ENCODE measurements at regions not wholly inside any gene's neighbourhood (a gene's known extent, or its start where the extent isn't known, plus 50 kb on each side); places are given as distances from the start of the nearest gene placed in this dataset.
A peak's percentile ranks its signal among the peaks of the same experiment; 100 is the strongest.
"Not testable (repeated sequence)": the region's sequence is repeated elsewhere in the genome, so short reads cannot be mapped to it uniquely, and the experiment has no call there.

DNA sequence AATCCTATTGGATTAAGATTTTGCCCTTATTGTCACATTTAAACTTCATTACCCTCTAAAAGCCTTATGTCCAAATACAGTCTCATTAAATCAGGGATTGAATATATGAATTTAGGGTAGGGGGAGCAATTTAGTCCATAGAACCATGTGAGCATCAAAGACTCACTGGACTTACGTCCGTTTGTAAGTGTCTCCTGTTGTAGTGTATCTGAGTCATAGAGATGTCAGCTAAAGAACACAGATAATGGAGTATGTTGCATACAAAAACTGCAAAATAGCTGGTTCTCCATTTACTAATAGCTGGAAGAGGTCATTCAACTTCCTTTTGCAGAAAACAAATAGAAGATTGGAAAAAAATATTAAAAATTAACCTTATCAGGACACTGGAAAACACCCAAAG, 599.1 kb upstream of the SOX9 start:
- no peak for DNase-seq

DNA sequence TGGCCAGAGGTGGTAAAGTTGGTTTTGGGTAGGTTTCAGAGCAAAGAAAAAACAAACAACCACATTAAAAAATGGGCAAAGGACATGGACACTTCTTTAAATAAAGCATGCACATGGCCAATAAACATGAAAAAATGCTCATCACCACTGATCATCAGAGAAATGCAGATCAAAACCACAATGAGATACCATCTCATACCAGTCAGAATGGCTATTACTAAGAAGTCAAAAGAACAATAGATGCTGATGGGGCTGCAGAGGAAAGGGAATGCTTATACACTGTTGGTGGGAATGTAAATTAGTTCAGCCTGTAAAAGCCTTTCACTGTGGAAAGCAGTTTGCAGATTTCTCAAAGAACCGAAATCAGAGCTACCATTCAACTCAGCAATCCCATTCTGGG, 598.4 kb upstream of the SOX9 start:
- no peak for DNase-seq

DNA sequence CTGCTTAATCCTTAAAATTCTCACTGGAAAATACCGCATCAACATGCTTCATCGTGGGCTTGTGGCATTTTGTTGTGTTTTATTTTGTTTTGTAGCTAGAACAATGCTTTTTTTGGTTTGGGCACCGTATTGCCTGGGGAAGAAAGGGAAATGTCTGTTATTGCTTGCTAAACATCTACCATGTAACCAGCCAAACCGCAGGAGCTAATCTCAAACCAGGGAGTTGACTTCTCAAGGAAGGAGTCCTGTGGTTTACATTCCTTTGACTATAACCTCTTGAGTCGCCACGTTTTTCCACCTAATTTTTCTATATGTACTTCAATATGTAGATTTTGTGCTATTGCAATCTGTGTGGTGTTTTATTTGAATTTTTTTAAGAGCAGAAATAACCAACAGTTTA, 593.5 kb upstream of the SOX9 start:
- DNase-seq = no peak

DNA sequence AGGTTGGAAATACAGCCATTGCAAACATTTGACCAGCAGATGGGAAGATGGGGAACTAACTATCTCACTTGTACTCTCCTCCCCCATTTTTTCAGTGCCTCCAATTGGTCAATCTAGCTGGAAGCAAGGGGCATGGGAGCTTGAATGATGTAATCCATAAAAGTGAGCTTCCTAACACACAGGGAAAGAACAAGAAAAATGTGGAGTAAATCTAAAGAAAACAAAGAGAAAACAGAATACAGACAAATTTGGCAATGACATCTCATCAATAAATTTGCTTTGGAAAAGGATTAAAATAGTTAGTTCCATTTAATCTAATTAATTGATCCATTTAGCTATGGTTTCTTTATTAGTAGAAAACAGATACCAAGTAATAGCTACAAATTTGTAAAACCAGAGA, 592.6 kb upstream of the SOX9 start:
- DNase-seq = no peak

DNA sequence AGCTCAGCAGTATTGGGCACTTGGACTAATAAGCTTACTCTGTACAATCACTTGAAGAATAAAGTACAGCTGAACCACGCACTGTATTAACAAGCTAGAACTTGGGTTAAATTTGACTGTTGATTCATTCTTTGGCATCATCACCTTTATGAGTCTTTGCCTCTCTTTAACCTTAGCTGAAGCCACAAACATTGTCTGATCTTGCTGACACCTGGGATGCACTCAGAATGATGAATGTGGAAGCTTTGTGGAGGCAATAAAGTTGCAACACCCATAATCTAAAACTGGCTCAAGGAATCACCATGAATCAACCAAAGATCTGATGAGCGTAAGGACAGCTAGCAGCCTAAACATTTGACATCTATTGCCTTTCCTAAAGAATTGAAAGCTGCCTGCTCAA, 590.6 kb upstream of the SOX9 start:
- DNase-seq = no peak

DNA sequence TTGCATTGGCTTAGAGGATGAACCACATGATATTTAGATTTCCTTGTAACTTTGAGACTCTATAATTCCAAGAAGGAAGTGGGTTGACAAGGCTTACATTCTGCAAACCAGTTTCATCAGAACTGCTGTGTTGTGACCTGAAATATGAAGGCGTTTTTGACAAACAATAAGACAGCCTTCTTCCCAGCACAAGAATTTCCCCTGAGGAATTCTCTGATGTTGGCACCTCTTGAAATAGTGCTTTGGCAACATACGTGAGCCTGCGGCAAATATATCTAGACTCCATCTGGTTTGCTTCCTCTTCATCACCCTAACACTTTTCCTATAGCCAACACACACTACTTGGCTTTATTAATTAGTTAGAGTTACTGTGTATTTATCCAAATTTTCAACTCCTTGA, 585.5 kb upstream of the SOX9 start:
- no peak for DNase-seq

DNA sequence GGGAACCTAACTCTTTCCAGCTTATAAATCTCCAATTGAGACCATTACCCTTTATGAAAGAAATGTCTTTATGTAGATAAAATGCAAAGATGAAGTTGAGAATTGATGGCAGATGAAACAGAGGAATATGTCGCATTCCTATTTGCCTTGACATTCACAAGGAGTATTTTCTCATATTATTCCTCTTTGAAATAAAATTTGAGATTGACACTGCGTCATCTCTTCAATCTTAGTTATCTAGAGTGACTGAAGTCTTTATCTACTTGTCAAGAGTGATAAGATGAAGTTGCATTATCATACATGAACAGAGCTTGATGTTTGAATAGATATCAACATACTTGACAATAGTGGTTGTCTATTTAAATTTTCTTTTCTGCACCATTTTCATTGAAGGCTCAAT, 574.4 kb upstream of the SOX9 start:
- no peak for DNase-seq

DNA sequence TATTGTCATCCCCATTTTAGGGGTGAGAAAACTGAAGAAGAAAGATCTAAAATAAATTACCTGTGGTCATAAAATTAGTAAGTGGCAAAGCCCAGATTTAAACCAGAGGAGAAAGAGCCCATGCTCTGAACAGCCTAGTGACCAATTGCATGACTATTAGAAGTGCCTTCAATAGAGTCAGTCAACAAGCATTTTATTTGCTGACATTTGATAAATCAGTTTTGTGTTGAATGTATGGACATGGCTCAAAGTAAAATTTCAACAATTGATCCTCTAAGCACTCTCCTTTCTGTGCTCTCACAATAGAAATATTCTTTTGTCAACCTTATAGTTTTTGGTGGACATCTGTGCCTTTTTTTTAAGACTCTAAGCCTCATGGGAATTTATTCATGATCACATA, 572.9 kb upstream of the SOX9 start:
- DNase-seq = no peak

DNA sequence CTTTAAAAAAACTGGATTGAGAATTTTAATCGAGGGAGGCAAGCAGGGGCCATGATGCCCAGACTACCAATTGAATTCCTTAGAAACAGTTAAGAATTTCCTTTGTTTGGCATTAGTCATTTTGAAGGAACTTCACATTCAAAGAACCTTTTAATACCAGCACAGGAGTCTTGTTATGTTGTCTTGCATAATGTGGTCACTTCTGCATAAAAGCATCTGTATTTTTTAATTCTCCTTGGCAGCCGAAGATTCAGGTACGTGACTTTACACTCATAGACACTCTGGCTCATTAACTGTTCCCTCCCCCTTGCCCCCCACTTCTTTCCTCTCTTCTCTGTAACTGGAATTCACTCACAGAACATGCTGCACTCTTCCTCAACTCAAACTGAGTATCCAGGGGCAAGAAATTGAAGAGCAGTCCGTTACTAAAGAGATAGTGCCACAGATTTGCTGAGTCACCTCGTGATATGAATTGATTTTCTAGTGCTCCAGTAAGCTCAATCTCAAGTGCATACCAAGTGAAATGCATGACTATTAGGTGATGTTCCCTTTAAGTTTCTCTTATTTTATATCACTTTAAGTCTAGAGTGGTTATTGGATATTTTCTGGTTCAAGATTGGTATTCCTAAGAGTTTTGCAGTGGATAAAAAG, 572.2 kb upstream of the SOX9 start:
- no peak for DNase-seq

DNA sequence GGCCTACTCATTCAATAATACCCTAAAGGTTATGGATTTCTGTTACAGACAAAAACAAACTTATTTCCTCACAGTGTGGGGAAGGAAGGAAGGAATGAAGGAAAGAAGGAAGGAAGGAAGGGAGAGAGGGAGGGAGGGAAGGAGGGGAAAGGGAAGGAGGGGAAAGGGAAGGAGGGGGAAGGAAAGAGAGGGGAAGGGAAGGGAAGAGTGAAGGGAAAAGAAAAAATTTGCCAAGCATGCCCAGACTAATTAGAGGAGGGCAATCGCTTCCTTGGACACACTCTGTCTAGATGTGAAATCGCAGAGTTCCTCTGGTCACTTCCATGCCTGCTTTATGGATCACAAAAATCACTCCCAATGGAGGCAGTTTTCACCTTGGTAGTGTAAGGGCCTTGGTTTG, 570.1 kb upstream of the SOX9 start:
- no peak for DNase-seq

DNA sequence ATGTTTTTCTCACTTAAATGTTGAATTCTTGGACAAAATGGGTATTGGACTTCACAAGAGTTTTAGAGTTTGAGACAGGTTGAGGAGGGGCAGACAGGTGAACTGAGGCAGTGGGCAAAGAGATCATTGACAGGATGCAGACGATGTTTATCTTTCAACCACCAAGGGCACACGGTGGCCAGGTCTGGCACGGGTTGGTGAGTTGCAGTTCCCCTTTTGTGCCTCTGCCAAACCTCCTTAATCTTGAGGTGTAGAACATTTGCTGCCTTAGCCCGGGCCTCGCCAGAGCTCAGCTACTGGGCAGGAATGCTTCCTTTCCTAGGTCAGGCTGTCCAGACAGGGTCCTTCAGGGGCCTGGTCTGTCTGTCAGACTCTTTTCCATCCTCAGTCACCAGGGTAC, 567.4 kb upstream of the SOX9 start:
- DNase-seq = no peak

DNA sequence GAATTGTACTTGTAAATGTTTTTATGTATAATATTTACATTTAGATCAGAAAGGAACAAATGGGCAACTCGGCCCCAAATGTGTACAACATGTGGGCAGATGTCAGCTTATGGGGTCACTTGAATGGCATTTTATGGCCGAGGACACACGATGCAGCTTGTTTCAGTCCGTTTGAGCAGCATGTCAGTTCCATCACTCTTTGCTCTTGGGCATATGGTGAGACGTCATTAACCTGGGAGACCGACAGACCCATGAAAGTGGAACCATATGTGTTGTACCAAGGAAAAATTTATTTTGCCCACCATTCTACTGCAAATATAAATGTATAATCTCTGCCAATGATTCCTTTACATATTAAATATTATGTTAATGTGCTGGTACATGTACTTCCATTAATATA, 561.9 kb upstream of the SOX9 start:
- peak; percentile 24 for DNase-seq

DNA sequence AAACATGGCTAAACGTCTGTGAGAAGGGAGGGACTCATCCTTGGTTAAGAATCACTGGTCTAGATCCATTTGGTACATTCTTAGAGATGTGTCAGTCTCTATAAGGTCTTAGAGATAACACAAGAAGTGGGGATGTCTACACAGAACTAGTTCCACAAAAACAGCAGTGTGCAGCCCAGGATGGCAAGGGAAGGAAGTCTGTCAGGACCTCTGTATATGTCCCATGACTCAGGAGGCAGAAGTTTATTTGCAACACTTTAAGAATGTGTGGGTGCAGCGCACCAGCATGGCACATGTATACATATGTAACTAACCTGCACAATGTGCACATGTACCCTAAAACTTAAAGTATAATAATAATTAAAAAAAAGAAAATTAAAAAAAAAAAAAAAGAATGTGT, 548.5 kb upstream of the SOX9 start:
- DNase-seq = no peak

DNA sequence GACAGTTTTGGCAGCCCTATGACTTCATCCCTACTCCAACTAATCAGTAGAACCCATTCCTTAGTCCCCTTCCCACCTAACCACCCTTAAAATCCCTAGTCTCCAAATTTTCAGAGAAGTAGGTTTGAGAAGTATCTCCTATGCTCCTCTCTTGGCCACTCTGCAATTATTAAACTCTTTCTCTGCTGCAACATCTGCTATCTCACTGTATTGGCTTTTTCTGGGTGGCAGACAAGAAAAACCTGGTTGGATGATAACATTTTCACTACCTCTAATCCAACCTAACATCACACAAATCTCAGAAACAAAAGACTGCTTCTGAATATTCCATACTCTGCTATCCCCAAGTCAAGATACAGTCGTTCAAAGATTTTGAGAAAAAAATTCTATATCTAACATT, 542.4 kb upstream of the SOX9 start:
- no peak for DNase-seq

DNA sequence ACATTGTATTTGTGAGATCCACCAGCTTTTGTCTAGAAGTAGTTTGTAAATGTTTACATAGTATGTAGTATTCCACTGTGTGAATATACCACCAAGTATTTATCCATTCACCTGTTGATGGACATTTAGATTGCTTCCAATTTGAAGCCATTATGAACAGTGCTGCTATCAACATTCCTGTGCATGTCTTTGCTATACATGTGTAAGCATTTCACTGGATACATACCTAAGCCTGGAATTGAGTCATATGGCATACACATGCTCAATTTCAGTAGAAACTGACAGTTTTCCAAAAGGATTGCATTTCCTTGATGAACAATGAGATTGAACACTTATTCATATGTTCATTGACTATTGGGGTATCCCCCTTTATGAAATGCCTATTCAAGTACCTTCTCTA, 540.6 kb upstream of the SOX9 start:
- no peak for DNase-seq

DNA sequence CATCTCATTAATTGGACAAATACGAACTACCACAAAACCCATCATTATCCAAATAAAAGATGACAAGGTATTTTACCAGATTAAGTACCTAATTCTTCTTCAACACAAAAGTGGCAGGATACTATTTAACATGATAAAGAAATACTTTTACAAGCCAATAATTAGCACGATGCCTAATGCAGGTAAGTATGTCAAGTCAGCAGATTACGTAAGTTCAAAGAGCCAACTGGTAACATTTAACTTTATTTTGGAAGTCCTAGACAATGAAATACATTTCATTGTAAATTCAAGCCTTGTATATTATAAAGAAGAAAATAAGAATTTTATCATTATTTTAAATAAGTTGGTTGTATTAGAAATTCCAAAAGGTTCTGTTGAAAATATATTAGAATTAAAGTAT, 535.3 kb upstream of the SOX9 start:
- no peak for DNase-seq

DNA sequence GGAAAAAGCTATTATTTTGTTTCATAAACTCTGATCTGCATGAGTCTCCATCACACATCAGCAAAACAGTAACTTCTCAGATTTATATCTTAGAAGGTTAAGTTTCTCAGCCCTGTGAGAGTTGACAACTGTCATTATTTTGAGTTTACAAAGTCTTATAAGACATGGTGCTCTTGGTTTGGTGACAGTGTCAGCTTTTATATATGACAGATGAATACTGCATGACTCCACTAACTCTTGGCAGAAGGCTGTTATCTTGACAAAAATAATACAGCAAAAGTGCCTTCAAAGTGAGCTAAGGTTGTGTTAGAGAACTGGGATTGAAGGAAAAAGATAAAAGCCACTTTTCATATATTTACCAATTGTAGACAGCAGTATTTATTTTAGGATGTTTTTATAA, 528.4 kb upstream of the SOX9 start:
- no peak for DNase-seq

DNA sequence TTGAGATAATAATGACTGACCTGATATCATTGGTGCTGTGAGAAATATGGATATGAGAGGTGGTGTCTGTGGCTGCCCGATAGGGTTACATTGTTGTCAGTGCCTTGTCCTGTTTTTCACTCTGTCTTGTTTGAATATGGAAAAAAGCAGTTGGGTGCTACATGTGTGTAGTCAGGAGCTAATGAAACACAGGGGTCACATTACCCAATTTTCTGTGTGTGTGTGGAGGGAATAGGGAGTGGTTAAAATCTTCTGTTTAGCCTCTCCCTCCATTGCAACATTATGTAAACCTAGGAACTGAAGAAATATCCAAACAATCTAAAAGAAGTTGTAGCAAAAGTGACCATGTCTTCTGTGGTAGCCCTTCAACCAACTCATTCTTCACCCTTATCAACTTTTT, 527.7 kb upstream of the SOX9 start:
- no peak for DNase-seq

DNA sequence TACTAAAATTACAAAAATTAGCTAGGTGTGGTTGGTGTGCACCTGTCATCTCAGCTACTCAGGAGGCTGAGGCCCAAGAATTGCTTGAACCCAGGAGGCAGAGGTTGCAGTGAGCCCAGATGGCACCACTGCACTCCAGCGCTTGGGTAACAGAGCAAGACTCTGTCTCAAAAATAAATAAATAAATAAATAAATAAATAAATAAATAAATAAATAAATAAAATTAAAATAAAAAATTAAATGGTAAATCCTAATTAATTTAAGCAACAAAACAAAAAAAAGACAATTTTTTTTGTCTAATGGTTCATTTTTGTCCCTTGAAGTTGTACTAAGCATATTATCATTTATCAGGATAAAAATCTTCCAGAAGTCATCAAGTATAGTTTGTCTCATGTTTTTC, 521.2 kb upstream of the SOX9 start:
- not testable (repeated sequence) for DNase-seq

DNA sequence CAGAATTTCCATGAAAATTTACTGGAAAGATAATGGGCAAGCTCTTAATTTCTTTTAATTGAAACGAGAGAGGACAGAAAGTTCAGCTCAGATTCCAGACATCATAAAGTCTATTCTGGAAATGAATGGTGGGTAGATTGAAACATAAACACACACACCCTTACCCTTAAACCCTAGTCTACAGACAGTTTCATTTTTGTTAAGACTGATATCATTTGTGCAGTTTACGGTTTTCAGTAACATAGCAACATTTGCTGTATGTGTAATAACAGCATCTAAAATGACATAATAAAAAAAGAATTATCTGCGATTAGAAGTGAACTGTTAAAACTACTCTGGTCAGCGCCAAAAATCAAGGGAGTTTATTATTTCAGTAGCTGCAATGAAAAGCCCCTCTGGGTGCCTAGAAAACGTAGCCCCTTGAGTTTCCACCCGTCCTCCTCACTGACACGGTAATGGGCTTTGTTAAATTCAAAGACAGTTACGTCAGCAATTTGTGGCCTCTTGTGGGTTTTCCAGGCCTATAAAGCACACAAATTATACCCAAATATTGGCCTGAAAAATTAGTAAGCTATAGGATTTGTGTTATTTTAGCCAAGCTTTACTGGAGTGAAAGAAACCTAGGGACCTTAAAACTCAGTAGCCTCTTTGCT, 520.6 kb upstream of the SOX9 start:
- DNase-seq = no peak

DNA sequence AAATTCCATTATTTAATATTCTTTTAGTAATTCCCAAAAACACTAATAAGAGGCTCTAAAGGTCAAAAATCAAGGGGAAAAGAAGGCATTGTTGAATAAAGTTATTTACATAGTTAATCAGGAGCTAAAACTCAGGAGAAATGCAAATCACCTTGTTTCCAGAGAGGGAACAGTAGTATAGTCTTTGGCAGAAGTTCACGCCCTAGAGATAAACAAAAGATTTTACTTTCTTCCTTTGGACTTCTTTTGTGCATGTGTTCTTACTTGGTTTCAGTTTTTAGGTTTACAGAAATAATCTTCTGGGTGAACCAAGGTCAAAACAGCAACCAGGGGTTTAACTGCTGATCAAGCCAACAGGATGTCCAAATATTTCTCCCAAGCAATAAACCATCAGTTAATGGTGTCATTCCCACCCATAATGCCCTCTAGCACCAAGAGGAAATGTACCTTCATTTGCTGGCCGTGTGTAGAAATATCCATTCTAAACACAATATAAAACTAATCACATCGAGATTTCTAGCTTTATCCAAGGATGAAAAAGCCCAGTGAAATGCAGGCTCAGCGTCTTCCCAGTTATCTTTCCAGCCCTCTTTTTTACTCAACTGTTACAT, 518.8 kb upstream of the SOX9 start:
- DNase-seq = no peak

DNA sequence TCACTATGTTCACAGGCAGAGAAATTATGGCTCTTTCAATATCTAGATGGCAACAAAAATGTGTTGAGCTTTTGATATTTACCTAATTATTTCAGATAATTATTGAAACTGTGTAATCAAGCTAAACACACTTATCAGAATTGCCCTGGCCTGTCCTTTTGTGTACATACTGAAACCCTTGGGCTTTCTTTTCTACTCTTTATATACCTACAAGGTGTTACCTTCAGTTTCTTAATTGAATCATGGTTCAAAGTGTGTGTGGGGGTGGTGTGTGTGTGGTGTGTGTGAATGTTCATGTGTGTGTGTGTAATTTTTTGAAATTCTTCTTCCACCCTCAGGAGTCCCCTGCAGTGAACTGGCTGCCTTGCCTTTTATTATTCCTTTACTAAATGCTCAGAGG, 506.8 kb upstream of the SOX9 start:
- DNase-seq = no peak

DNA sequence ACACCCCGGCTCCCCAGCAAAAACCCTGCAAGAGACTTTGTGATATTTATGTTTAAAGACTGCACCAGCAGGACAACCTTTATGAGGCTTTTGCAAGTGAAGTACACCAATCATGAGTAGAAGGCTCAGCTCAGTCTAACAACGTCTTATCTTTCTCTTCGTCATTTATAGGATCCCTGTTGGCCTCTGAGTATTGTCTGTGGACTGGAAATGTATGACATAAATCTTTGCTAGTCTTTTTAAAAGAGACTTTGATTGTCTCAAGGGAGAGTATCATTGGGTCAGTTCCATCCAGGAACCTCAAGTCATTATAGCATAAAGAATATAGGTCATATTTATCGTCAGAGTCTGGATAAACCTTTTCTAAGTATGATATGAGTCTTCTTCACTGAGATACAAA, 505.0 kb upstream of the SOX9 start:
- no peak for DNase-seq

DNA sequence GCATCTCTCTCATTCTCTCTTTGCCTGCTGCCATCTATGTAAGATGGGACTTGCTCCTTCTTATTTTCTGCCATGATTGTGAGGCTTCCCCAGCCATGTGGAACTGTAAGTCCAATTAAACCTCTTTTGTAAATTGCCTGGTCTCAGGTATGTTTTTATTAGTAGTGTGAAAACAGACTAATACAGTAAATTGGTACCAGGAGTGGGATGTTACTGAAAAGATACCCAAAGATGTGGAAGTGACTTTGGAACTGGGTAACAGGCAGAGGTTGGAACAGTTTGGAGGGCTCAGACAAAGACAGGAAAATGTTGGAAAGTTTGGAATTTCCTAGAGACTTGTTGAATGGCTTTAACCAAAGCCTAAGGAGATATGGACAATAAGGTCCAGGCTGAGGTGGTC, 503.1 kb upstream of the SOX9 start:
- not testable (repeated sequence) for DNase-seq

DNA sequence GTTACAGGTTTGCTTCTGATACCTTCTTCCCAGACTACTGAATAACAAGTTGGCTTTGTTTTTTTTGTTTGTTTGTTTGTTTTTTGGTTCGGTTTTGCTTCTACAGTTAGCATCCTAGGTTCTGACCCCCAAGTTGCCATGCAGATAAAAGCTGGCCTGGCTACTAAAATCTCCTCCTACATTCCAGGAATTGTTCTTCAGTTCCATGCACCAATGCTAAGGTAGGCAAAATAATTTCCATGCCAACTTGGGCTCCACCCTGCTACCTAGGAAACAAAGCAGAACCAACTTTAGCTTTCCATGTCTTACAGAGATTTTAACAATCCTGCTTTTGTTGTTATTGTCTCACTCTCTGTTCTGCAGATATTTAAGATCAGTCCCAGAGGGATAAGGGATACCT, 495.5 kb upstream of the SOX9 start:
- DNase-seq = no peak
